Jurkat, Clone E6-1 (cell line): ENCODE measurements at regions not wholly inside any gene's neighbourhood (a gene's known extent, or its start where the extent isn't known, plus 50 kb on each side); places are given as distances from the start of the nearest gene placed in this dataset.
"Not testable (repeated sequence)": the region's sequence is repeated elsewhere in the genome, so short reads cannot be mapped to it uniquely, and the experiment has no call there.

Experiments used
- DNase-seq: peaks from one replicate; pipeline ENCODE4 v3.0.0-alpha.2; 2011; ENCODE audit warnings: low read depth, low spot score
- H3K4me3 ChIP-seq: 2 replicates; pipeline ENCODE4 v1.5.1; 2011; ENCODE audit warnings: mild to moderate bottlenecking, low read length, control low read depth, moderate library complexity

DNA sequence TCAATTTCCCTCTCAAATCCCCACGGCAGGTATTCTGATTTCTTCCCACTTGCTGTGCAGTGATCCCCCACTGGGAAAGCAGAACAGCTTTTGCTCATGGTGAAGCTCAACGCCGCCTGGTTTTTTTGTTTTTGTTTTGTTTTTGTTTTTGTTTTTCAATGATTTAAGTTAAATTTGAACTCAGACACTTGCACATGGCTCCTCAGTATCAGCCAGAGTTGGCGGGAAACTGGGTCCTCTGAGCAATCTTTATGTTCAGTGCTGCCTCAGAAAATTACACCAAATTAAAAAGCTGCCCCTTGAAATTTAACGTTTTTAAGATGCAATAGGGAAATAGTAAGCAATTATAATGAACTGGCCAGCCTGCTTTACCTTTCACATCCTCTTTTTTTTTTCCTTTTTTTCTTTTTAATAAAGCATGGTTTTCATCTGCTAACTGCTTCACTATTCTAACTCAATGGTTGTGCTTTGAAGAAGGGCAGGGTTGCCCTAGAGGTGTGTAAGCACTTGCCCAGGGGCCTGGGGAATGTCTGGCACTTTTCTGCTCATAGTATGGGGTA is 277.0 kb upstream of the HNRNPA3 start:
- DNase-seq = no peak

DNA sequence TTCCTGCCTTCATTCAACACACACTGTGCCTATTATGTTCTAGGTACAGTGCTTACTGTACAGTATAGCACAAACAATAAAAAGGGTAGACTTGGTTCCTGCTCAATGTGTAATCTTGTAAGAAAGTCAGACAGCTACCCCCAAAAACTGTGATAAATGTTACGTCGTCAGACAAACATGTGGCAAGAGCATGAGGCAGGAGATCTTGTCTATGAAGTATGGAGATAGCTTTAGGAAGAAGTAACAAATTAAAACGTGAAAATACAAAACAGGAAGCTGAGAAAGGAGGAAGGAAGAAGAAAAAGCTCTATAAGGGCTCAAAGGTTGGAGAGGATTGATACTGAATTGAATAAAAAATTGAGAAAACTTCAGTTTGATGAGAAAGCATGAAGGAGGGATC is 276.2 kb upstream of the HNRNPA3 start:
- no peak overlapping the region for H3K4me3 ChIP-seq
- DNase-seq = no peak

More for the DNA sequence above, 277.0 kb upstream of the HNRNPA3 start:
- H3K4me3 ChIP-seq = no peak overlapping the region

DNA sequence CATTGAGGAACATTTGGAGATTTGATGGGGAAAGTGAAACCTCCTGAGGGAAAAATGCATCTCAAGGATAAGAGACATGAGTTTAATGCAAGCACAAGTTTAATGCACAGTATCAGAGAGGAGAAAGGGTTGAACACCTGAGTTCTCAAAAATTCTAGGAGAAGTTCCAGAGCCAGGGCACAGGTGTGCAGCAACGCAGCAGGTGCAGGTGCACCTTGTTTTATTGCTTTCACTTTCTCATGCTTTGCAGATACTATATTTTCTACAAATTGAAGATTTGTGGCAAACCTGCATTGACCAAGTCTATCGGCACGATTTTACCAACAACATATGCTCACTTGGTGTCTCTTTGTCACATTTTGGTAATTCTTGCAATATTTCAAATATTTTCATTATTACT is 267.6 kb upstream of the HNRNPA3 start:
- no peak overlapping the region for H3K4me3 ChIP-seq
- DNase-seq = no peak

DNA sequence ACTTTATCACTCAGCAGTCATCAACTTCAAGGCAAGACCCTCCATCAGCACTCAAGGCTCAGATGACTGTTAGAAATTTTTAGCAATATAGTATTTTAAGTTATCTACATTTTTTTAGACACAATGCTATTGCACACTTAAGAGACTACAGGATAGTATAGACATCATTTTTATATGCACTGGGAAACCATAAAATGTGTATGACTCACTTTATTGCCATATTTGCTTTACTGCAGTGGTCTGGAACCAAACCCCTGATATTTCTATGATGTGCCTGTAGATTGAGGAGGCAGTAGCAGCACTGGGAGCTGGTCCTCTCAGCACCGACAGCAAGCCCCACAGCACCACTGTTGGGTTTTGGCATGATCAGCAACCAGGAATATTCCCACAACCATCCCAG is 264.8 kb upstream of the HNRNPA3 start:
- no peak overlapping the region for H3K4me3 ChIP-seq
- no peak for DNase-seq

DNA sequence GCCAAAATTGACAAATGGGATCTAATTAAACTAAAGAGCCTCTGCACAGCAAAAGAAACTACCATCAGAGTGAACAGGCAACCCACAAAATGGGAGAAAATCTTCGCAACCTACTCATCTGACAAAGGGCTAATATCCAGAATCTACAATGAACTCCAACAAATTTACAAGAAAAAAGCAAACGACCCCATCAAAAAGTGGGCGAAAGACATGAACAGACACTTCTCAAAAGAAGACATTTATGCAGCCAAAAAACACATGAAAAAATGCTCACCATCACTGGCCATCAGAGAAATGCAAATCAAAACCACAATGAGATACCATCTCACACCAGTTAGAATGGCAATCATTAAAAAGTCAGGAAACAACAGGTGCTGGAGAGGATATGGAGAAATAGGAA is 261.4 kb upstream of the HNRNPA3 start:
- not testable (repeated sequence) for H3K4me3 ChIP-seq, DNase-seq

DNA sequence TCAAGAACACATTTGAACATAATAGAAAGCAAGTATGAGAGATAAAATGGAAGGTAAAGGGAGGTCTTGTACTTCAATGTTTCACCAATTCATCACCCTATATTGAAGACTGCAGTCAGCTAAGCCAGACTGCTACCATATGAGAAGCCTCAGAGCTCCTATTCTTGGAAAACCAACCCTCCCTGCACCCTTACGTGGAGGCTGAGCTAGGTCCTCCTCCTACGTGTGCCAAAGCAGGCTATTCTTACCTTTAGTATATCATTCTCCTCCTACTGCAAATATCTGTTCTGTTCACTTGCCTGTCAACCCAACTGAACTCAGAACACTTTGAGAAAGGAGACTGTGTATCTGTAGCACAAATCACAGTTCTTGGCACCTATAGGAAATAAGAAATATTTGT is 255.8 kb upstream of the HNRNPA3 start:
- H3K4me3 ChIP-seq = no peak overlapping the region
- DNase-seq = no peak

DNA sequence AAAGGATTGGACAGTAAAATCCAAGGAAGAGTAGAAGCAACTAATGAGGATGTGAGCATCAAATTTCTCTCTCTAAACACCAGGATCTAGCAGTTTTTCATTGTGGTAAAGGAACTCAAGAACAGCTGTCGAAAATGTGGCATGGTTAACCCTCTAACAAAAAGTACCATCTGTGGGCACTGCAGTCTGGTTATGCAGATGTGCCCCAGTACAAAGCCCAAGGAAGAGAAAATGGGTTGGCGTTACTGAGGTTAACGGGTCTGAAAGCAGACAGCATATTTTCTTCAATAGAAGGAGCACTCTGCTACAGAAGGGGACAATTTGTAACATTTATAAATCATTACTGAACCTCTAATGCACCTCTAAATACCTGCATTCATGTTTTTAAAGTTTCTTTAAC is 253.0 kb upstream of the HNRNPA3 start:
- DNase-seq = peak; percentile 50
- H3K4me3 ChIP-seq = no peak overlapping the region

DNA sequence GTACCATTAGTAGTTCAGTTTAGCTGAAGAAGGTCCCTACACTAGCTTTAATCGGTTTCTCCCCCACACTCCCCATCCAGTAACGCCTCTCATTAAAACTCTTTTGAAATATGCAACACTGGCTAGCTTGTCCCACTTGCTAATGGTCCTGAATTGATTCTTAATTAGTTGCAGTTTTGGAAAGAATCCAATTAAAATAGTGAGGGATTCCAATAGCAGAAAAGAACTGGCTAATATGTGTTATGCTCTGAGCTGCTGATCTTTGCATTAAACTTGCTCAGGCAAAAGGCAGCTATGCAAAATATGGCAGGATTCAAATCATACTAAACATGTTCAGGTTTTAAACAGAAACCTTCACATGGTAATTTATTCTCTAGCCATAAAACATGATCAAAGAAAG is 252.5 kb upstream of the HNRNPA3 start:
- H3K4me3 ChIP-seq = no peak overlapping the region
- no peak for DNase-seq

DNA sequence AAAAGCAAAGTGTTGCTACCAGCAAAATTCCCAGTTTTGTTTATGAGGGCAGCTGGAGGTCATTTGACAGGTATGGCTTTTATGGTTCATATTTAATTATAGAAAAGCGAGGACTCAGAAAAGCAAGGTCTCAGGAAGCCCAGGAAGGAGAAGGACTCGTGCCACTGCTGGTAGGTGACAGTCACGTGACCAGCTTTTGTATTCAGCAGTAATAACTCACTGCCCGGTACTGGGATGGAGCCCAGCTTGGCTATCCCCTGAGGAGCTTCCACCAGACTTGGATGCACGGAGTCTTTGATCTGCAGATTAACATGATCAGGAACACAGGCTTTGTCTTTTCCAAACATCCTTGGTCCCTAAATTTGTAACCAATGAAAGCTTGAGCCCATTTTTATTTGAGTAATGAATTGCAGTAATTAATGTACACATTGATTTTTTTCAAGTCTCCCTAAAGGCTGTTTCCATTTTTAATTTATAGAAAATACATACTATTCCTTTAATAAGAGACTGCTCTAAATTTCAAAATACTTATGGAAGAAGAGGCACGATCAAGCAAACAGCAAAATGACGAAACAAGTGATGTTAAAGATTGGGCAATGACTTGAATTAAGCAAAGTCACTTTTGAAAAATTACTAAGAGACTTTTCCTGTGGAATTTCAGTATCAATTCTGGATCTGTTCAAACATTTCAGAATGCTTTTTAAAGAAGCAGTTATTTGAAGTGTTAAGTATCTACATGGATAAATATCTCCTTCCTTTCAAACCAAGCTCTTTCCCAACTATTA is 251.7 kb upstream of the HNRNPA3 start:
- no peak overlapping the region for H3K4me3 ChIP-seq
- no peak for DNase-seq

DNA sequence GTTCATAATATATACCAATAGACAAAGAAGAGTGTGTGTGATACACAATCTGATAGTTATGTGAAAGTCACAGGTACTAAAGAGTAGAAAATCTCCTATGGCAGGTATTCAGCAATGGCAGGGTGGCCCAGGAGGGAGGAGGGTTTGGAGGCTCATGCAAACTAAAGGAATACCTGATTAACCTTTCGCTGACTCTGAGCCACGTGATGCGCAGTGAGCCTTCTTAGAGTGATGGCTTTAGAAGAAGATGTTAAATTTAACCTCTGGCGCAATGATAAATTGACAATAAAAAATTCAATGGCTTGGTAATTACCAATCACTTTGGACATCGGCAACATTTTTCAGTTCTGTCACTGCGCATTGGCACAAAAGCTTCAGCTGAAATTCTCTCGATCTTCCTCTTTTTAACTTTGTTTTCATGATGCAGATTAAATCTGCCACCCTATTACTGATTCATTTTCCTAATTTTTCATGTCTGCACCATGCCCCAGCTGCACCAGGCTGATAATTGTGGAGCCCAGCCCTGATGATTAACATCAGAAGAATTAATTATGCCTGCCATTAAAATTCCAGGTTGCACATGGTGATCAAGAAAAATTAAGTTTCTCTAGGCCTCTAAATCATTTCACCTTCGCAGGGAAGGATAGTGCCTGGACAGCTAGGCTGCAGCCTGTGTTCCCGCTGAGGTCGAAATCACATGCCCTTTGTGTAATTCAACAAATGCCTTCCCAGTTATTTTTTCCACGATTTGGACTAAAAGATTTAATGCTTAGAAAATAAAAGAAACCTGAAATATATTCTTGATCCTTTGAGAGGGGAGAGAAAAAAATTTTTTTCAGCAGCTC is 250.6 kb upstream of the HNRNPA3 start:
- H3K4me3 ChIP-seq = no peak overlapping the region
- DNase-seq = no peak

DNA sequence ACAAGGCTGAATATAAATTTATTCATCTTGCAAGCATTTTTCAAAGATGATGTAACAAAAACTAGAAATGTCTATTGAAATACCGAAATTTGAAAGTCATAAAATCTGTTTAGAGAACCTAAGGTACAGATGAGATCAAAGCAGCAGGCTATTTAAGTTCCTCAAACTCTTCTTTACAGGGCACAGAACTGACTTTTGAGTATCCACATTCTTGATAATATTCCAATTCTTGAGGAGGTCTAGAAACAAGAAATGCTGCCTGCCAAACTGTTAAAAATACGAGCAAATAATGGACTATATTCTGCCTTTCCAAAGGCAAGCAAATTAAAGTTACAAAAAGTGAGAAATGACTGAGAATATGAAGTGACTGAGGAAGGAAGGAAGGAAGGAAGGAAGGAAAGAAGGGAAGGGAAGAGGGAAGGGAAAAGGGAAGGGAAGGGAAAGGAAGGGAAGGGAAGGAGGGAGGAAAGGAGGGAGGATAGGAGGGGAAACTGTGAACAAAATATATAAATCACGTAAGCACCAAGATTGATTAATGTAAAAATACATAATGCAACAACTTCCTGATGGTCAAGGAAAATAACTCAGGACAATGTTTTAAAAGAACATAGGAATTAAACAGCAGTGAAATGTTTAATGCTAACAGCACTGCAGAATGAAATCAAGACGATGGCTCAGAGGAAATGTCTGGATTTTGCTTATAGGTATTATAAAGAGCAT is 248.9 kb upstream of the HNRNPA3 start:
- H3K4me3 ChIP-seq = no peak overlapping the region
- DNase-seq = no peak

DNA sequence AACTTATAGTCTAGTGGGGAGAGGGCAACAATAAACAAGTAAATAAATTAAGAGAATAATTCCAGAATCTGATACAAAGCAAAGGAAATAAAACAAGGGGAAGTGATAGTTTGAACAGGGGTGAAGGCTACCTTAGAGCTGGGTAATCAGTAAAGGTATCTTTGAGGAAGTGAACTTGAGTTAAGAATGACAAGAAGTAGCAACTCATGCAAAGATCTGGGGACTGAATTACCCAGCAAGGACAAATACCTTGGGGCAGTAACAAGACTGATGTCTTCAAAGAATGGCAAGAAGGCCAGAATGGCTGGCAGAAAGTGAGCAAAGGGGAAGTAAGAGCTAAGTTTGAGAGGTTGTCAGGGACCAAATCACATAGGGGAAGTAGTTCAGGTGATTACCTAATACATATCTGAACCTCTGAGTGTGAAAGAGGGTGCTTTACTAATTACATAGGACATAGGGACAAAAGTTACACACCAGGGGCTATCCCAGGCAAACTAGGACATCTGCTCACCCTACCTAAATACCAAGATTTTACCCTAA is 244.6 kb upstream of the HNRNPA3 start:
- no peak for DNase-seq
- no peak overlapping the region for H3K4me3 ChIP-seq

DNA sequence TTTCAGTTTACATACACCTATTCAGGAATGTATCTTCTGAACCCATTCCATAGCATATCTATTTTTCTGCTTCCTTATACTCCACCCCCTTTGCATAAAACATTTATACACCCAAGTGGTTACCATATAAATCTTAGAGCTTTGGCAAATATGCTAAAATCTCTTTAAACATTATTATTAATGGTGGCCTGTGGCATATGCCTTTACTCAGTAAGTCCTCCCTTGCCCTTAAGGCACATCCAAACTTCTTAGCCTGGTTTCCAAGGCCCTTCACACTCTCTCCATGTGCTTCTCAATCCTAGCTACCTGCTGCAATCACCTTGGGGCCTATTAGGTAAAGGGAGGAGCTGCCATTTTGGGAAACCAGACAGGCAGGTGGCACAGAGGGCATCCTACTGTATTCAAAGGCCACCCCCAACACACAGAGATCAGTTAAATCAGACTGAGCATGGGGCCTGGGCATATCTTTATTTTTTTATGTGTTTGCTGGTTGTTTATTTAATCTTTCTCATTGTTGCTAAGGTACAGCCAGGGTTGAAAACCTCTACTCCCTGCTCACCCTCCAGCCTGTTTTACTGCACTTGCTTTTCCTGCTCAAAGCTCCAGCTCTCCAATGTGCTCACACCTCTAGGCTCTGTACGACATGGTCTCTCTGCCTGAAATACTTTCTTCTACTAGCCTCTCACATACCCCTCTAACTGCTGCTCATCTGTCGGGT is 242.8 kb upstream of the HNRNPA3 start:
- no peak for DNase-seq
- no peak overlapping the region for H3K4me3 ChIP-seq

DNA sequence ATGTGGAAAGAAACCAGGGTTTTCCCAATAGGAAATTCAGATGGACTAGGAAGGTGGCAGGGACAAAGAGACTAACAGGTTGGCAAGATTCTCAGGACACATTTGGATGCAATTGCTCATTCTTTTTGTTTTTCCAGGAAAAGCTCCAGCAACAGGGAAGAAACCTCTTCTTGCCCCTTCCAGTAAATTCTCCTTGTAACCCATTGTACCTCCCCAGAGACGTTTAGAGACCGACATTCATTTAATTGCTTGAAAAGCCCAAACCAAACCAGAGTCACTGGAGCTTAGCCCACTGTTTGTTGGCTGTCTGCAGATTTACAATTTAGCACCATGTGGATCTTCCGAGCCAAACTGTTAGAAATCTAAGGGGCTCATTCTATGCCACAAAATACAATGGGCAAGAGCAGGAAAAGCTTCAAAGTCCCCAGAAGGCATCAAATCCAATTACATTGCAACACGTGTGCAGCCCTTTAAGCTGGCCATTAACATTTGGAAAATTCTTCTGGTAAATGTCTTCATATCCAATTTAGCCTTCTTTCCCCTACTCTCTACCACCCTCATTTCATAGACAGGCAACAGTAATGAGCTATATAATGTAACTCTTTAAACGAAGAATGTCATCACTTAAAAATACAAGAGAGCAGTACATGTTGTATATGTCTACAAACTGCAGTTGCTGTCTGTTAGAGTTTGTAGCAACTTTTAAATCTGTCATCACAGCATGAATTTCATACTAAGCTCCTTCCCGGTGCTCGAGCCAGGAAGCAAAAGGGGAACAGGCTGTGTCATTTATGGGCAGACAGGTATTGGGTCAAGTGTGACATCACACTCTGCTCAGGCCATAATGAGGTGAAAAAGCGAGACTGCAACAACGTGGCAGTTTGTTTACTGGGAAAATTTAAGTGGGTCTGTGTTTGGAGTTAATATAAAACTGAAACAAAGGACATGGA is 235.6 kb upstream of the HNRNPA3 start:
- DNase-seq = no peak
- no peak overlapping the region for H3K4me3 ChIP-seq

DNA sequence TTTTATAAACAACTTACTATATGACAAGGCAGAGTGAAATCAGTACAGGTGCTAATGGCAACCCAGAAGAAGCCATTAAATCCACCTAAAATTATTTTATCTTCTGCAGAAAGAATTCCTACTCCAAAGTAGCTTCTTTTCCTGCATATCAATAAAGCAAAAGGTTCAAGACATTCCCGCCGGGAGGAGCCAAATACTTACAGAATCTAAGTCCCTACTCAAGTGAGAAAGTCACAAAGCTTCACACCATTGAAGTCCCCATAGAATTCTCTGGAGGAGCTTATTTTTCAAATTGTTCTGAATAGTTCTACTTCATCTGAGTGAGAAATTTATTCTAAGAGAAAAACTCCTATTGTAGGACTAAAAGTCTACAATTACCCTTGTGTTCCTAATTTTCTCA is 233.7 kb upstream of the HNRNPA3 start:
- no peak overlapping the region for H3K4me3 ChIP-seq
- no peak for DNase-seq

DNA sequence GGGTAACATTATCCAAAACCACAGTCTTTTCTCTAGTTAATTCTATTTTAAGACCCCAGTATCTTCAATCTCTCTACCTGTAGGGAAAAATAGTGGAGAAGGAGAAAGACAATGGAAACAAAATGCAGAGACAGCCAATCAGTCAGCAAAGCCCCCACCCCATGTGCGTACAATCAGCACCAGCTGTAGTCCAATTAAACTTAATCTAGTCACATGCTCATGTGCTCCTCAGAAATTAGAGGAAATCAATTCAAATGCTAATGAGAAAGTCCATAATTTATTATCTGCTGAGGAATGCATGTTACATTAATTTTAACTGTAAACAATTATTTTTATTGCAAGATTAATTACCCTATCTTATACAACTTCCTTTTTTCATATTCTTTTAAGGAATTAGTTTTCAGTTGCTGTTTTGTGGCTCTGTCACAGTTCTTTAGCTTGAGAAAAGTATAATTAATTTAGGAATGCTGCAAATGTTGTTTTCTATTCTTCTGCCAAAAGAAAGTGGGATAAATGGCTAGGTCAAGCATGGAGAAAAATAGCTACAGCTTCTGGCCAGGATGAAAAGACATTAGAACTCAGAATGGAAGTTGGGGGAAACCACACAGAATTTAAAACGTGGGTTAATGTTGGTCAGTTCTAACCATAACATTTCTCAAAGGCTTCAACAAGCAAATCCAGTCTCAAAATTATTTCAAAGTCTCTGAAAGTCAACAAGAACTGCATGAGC is 232.4 kb upstream of the HNRNPA3 start:
- no peak overlapping the region for H3K4me3 ChIP-seq
- no peak for DNase-seq

DNA sequence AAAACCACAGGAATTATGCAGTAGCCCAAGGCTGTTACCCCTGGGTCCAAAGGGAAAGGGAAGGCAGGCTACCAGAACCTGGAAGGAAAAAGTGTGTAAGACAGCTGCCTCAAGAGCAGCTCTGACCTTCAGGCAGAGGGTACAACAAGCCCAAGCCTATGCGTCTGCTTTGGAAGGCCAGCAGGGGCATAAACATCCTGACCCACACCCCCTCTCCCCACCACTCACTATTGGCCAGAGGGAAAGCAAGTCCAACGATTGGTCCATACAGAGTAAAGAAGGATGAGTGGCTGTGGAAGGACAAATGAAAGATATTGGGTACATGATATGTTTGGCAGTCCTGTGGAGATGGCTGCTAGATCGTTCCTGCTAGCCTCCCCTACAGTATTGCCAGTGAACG is 227.6 kb upstream of the HNRNPA3 start:
- DNase-seq = no peak
- no peak overlapping the region for H3K4me3 ChIP-seq
